ENCODE measurements at regions not wholly inside any gene's neighbourhood (a gene's known extent, or its start where the extent isn't known, plus 50 kb on each side); places are given as distances from the start of the nearest gene placed in this dataset.

- Histone ChIP-seq H3K36me3 (ENCODE audit: control insufficient read depth, insufficient read depth, low read length) (no peaks in the 10 kb centered on the region), H3K27me3 (replicated peaks; ENCODE audit: control insufficient read depth, insufficient read depth, low read length) (peaks cover 4% of the 10 kb centered on the region), H3K9me3 (no peaks in the 10 kb centered on the region), H3K4me1 (no peaks in the 10 kb centered on the region), H3K4me3 (ENCODE audit: low read depth, low read length) (no peak overlapping the region)
- Mint-ChIP-seq H3K27ac (ENCODE audit: unreplicated experiment) (no peak overlapping the region), H3K36me3 (ENCODE audit: insufficient read depth, unreplicated experiment) (no peaks in the 10 kb centered on the region), H3K4me1 (ENCODE audit: low read depth, unreplicated experiment) (no peaks in the 10 kb centered on the region), H3K9me3 (ENCODE audit: unreplicated experiment) (no peaks in the 10 kb centered on the region), H3K4me3 (ENCODE audit: unreplicated experiment) (no peak overlapping the region), H3K27me3 (ENCODE audit: insufficient read depth, unreplicated experiment) (peaks cover 12% of the 10 kb centered on the region)
- no peak for TF ChIP-seq CTCF (IDR thresholded peaks at IDR 0.05; ENCODE audit: insufficient read depth in 1 of 2, low read depth in 1 of 2, low read length in 1 of 2, severe bottlenecking in 1 of 2, unreplicated experiment in 1 of 2)
- POLR2A ChIA-PET: no interaction called here
- DNase-seq: no peak
- no TSS peak for BruUV-seq (replicated peaks)
- CTCF ChIA-PET: no interaction called here
- intact Hi-C loops (cut with micrococcal nuclease; ENCODE audit: unreplicated experiment): no loop called here
Observed at GRCh38 chr12:3353621-3354020, 137.4 kb upstream of the PRMT8 start.

GRCh38 chr12:3354586-3354985 is 136.4 kb upstream of the PRMT8 start:
- no peaks in the 10 kb centered on the region for H3K9me3 Mint-ChIP-seq (ENCODE audit: unreplicated experiment)
- no peak overlapping the region for H3K4me3 Mint-ChIP-seq (ENCODE audit: unreplicated experiment)
- DNase-seq: no peak
- CTCF ChIA-PET: no interaction called here
- H3K9me3 ChIP-seq: no peaks in the 10 kb centered on the region
- H3K4me1 ChIP-seq: no peaks in the 10 kb centered on the region
- no peak for TF ChIP-seq CTCF (IDR thresholded peaks at IDR 0.05; ENCODE audit: insufficient read depth in 1 of 2, low read depth in 1 of 2, low read length in 1 of 2, severe bottlenecking in 1 of 2, unreplicated experiment in 1 of 2)
- no peaks in the 10 kb centered on the region for H3K36me3 ChIP-seq (ENCODE audit: control insufficient read depth, insufficient read depth, low read length)
- H3K27me3 Mint-ChIP-seq (ENCODE audit: insufficient read depth, unreplicated experiment): peaks cover 9% of the 10 kb centered on the region
- POLR2A ChIA-PET: no interaction called here
- no peaks in the 10 kb centered on the region for H3K36me3 Mint-ChIP-seq (ENCODE audit: insufficient read depth, unreplicated experiment)
- peaks cover 1% of the 10 kb centered on the region for H3K27me3 ChIP-seq (replicated peaks; ENCODE audit: control insufficient read depth, insufficient read depth, low read length)
- intact Hi-C loops (cut with micrococcal nuclease; ENCODE audit: unreplicated experiment): no loop called here
- no peak overlapping the region for H3K27ac Mint-ChIP-seq (ENCODE audit: unreplicated experiment)
- H3K4me1 Mint-ChIP-seq (ENCODE audit: low read depth, unreplicated experiment): no peaks in the 10 kb centered on the region
- no TSS peak for BruUV-seq (replicated peaks)
- no peak overlapping the region for H3K4me3 ChIP-seq (ENCODE audit: low read depth, low read length)

GRCh38 chr12:3355378-3355900 is 135.6 kb upstream of the PRMT8 start:
- no peaks in the 10 kb centered on the region for H3K36me3 ChIP-seq (ENCODE audit: control insufficient read depth, insufficient read depth, low read length)
- no peak for DNase-seq
- ChIA-PET POLR2A (no interaction called here), CTCF (interaction anchor here (0.6 kb wide), 1 partner anchor 1343 kb away, joined by 3 read pairs; no protein-coding TSS in a partner anchor)
- H3K27me3 ChIP-seq (replicated peaks; ENCODE audit: control insufficient read depth, insufficient read depth, low read length): no peaks in the 10 kb centered on the region; the same call in none of the 2 replicates
- H3K36me3 Mint-ChIP-seq (ENCODE audit: insufficient read depth, unreplicated experiment): no peaks in the 10 kb centered on the region
- intact Hi-C loops (cut with micrococcal nuclease; ENCODE audit: unreplicated experiment): no loop called here
- no peak for TF ChIP-seq CTCF (IDR thresholded peaks at IDR 0.05; ENCODE audit: insufficient read depth in 1 of 2, low read depth in 1 of 2, low read length in 1 of 2, severe bottlenecking in 1 of 2, unreplicated experiment in 1 of 2)
- no TSS peak for BruUV-seq (replicated peaks)
- no peak overlapping the region for H3K27ac Mint-ChIP-seq (ENCODE audit: unreplicated experiment)
- H3K4me1 Mint-ChIP-seq (ENCODE audit: low read depth, unreplicated experiment): no peaks in the 10 kb centered on the region
- no peak overlapping the region for H3K4me3 Mint-ChIP-seq (ENCODE audit: unreplicated experiment)
- no peaks in the 10 kb centered on the region for H3K9me3 ChIP-seq
- no peaks in the 10 kb centered on the region for H3K9me3 Mint-ChIP-seq (ENCODE audit: unreplicated experiment)
- H3K4me1 ChIP-seq: no peaks in the 10 kb centered on the region
- H3K4me3 ChIP-seq (ENCODE audit: low read depth, low read length): no peak overlapping the region
- peaks cover 6% of the 10 kb centered on the region for H3K27me3 Mint-ChIP-seq (ENCODE audit: insufficient read depth, unreplicated experiment)

Measured in Caco-2 (cell line).